ENCODE measurements at regions not wholly inside any gene's neighbourhood (a gene's known extent, or its start where the extent isn't known, plus 50 kb on each side); places are given as distances from the start of the nearest gene placed in this dataset.

DNA sequence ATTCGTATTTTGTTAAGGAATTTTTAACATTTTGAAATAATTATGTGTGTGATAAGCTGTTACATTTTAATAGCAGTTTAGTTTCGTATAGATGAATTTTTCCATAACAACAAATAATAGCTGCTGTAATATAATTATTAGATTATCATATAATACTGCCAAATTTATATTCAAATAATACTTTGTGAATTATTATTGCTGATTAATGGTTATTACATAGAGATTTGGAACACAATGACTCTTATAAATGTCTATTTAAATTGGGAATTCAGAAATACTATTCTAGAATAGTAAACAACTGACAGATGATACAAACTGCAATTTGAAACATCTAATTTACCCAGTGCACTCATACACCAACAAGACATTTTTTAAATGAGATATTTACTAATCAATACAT, 73.2 kb upstream of the NEK7 start:
- no peak overlapping the region for H3K27ac ChIP-seq (ENCODE audit: insufficient read depth in 1 of 2, low read depth in 1 of 2, low read length in 2 of 2, poor library complexity in 1 of 2, severe bottlenecking in 2 of 2)
- H3K27me3 ChIP-seq (replicated peaks in 2 of 5; ENCODE audit: control insufficient read depth in 4 of 5, insufficient read depth in 5 of 5, low read length in 4 of 5), result no peaks in the 10 kb centered on the region
- WGBS (ENCODE audit: insufficient coverage), result no CpG with 5 or more reads among the region's 2 CpGs
- peaks cover 0 to 2% (median under 1%) of the 10 kb centered on the region in 4 experiments for H3K4me1 ChIP-seq (ENCODE audit: control extremely low read depth in 1 of 4, control insufficient read depth in 4 of 4, insufficient read depth in 4 of 4, low read length in 3 of 4)
- no peak for DNase-seq
- H3K4me3 ChIP-seq (ENCODE audit: control insufficient read depth in 1 of 7, extremely low read depth in 1 of 7, insufficient read depth in 4 of 7, low read depth in 2 of 7, low read length in 6 of 7), result no peak overlapping the region
- POLR2A ChIA-PET, result no interaction called here
- peaks cover 0 to under 1% (median 0%) of the 10 kb centered on the region in 5 experiments for H3K9me3 ChIP-seq (ENCODE audit: control extremely low read depth in 1 of 5, control insufficient read depth in 4 of 5, insufficient read depth in 2 of 5, low read depth in 1 of 5, low read length in 4 of 5)
- H3K36me3 ChIP-seq (ENCODE audit: control insufficient read depth in 4 of 4, insufficient read depth in 4 of 4, low read length in 3 of 4), result no peaks in the 10 kb centered on the region
- CTCF ChIA-PET, result no interaction called here

- ChIA-PET POLR2A (no interaction called here), CTCF (interaction anchor here (1.7 kb wide), 1 partner anchor 72 kb away, joined by 3 read pairs; the partner anchor contains the start of gene NEK7)
Observed at GRCh38 chr1:198084241-198084908, 72.4 kb upstream of the NEK7 start.

GRCh38 chr1:198086051-198086745, 70.6 kb upstream of the NEK7 start:
- Histone ChIP-seq H3K27ac (ENCODE audit: insufficient read depth in 1 of 2, low read depth in 1 of 2, low read length in 2 of 2, poor library complexity in 1 of 2, severe bottlenecking in 2 of 2) (no peak overlapping the region), H3K36me3 (ENCODE audit: control insufficient read depth in 4 of 4, insufficient read depth in 4 of 4, low read length in 3 of 4) (no peaks in the 10 kb centered on the region), H3K4me1 (ENCODE audit: control extremely low read depth in 1 of 4, control insufficient read depth in 4 of 4, insufficient read depth in 4 of 4, low read length in 3 of 4) (peaks cover 0 to 5% (median 0%) of the 10 kb centered on the region in 4 experiments), H3K4me3 (ENCODE audit: control insufficient read depth in 1 of 7, extremely low read depth in 1 of 7, insufficient read depth in 4 of 7, low read depth in 2 of 7, low read length in 6 of 7) (no peak overlapping the region), H3K9me3 (ENCODE audit: control extremely low read depth in 1 of 5, control insufficient read depth in 4 of 5, insufficient read depth in 2 of 5, low read depth in 1 of 5, low read length in 4 of 5) (no peaks in the 10 kb centered on the region), H3K27me3 (replicated peaks in 2 of 5; ENCODE audit: control insufficient read depth in 4 of 5, insufficient read depth in 5 of 5, low read length in 4 of 5) (no peaks in the 10 kb centered on the region)
- no peak for DNase-seq
- CTCF ChIA-PET, result interaction anchor here (0.9 to 1.7 kb wide), 8 partner anchors 12 to 616 kb away, joined by 3 to 5 read pairs (median 4); partner anchors contain the start of gene NEK7
- POLR2A ChIA-PET, result no interaction called here
- WGBS (ENCODE audit: insufficient coverage), result no CpG with 5 or more reads among the region's 1 CpG

More at GRCh38 chr1:198084241-198084908, 72.4 kb upstream of the NEK7 start:
- Histone ChIP-seq H3K9me3 (ENCODE audit: control extremely low read depth in 1 of 5, control insufficient read depth in 4 of 5, insufficient read depth in 2 of 5, low read depth in 1 of 5, low read length in 4 of 5) (no peaks in the 10 kb centered on the region), H3K36me3 (ENCODE audit: control insufficient read depth in 4 of 4, insufficient read depth in 4 of 4, low read length in 3 of 4) (no peaks in the 10 kb centered on the region), H3K27me3 (replicated peaks in 2 of 5; ENCODE audit: control insufficient read depth in 4 of 5, insufficient read depth in 5 of 5, low read length in 4 of 5) (no peaks in the 10 kb centered on the region), H3K4me3 (ENCODE audit: control insufficient read depth in 1 of 7, extremely low read depth in 1 of 7, insufficient read depth in 4 of 7, low read depth in 2 of 7, low read length in 6 of 7) (no peak overlapping the region), H3K4me1 (ENCODE audit: control extremely low read depth in 1 of 4, control insufficient read depth in 4 of 4, insufficient read depth in 4 of 4, low read length in 3 of 4) (peaks cover 0 to 5% (median 1%) of the 10 kb centered on the region in 4 experiments), H3K27ac (ENCODE audit: insufficient read depth in 1 of 2, low read depth in 1 of 2, low read length in 2 of 2, poor library complexity in 1 of 2, severe bottlenecking in 2 of 2) (no peak overlapping the region)
- DNase-seq, result no peak
- WGBS (ENCODE audit: insufficient coverage), result 90% methylated on average over 5 of the region's 5 CpGs

- Histone ChIP-seq H3K4me3 (ENCODE audit: control insufficient read depth in 1 of 7, extremely low read depth in 1 of 7, insufficient read depth in 4 of 7, low read depth in 2 of 7, low read length in 6 of 7) (no peak overlapping the region), H3K36me3 (ENCODE audit: control insufficient read depth in 4 of 4, insufficient read depth in 4 of 4, low read length in 3 of 4) (no peaks in the 10 kb centered on the region), H3K27me3 (replicated peaks in 2 of 5; ENCODE audit: control insufficient read depth in 4 of 5, insufficient read depth in 5 of 5, low read length in 4 of 5) (no peaks in the 10 kb centered on the region), H3K27ac (ENCODE audit: insufficient read depth in 1 of 2, low read depth in 1 of 2, low read length in 2 of 2, poor library complexity in 1 of 2, severe bottlenecking in 2 of 2) (no peak overlapping the region), H3K4me1 (ENCODE audit: control extremely low read depth in 1 of 4, control insufficient read depth in 4 of 4, insufficient read depth in 4 of 4, low read length in 3 of 4) (peaks cover 0 to 5% (median 0%) of the 10 kb centered on the region in 4 experiments), H3K9me3 (ENCODE audit: control extremely low read depth in 1 of 5, control insufficient read depth in 4 of 5, insufficient read depth in 2 of 5, low read depth in 1 of 5, low read length in 4 of 5) (no peaks in the 10 kb centered on the region)
- whole genome bisulfite sequencing (ENCODE audit: insufficient coverage), result 70% methylated on average over 1 of the region's 1 CpG
- ChIA-PET CTCF (interaction anchor here (0.7 to 2.1 kb wide), 6 partner anchors 8 to 379 kb away, joined by 3 to 5 read pairs (median 3); no protein-coding TSS in a partner anchor), POLR2A (no interaction called here)
- DNase-seq, result no peak
Observed at GRCh38 chr1:198087831-198088230, 69.0 kb upstream of the NEK7 start.

GRCh38 chr1:198088360-198089071, 68.3 kb upstream of the NEK7 start:
- Histone ChIP-seq H3K27ac (ENCODE audit: insufficient read depth in 1 of 2, low read depth in 1 of 2, low read length in 2 of 2, poor library complexity in 1 of 2, severe bottlenecking in 2 of 2) (no peak overlapping the region), H3K4me3 (ENCODE audit: control insufficient read depth in 1 of 7, extremely low read depth in 1 of 7, insufficient read depth in 4 of 7, low read depth in 2 of 7, low read length in 6 of 7) (peak overlapping the region in 2 of 7 experiments; percentile 14 to 35), H3K4me1 (ENCODE audit: control extremely low read depth in 1 of 4, control insufficient read depth in 4 of 4, insufficient read depth in 4 of 4, low read length in 3 of 4) (peaks cover 0 to 5% (median 0%) of the 10 kb centered on the region in 4 experiments), H3K27me3 (replicated peaks in 2 of 5; ENCODE audit: control insufficient read depth in 4 of 5, insufficient read depth in 5 of 5, low read length in 4 of 5) (no peaks in the 10 kb centered on the region), H3K36me3 (ENCODE audit: control insufficient read depth in 4 of 4, insufficient read depth in 4 of 4, low read length in 3 of 4) (no peaks in the 10 kb centered on the region), H3K9me3 (ENCODE audit: control extremely low read depth in 1 of 5, control insufficient read depth in 4 of 5, insufficient read depth in 2 of 5, low read depth in 1 of 5, low read length in 4 of 5) (no peaks in the 10 kb centered on the region)
- POLR2A ChIA-PET, result interaction anchor here (0.5 kb wide), 1 partner anchor 68 kb away, joined by 3 read pairs; no protein-coding TSS in a partner anchor
- WGBS (ENCODE audit: insufficient coverage), result 0% methylated on average over 1 of the region's 4 CpGs
- CTCF ChIA-PET, result interaction anchor here (0.7 to 2.1 kb wide), 7 partner anchors 9 to 378 kb away, joined by 3 to 5 read pairs (median 3); no protein-coding TSS in a partner anchor
- peak; percentile 61 to 83 (median 79) for DNase-seq

GRCh38 chr1:198096390-198096789, 60.4 kb upstream of the NEK7 start:
- Histone ChIP-seq H3K36me3 (ENCODE audit: control insufficient read depth in 4 of 4, insufficient read depth in 4 of 4, low read length in 3 of 4) (no peaks in the 10 kb centered on the region), H3K9me3 (ENCODE audit: control extremely low read depth in 1 of 5, control insufficient read depth in 4 of 5, insufficient read depth in 2 of 5, low read depth in 1 of 5, low read length in 4 of 5) (no peaks in the 10 kb centered on the region), H3K4me1 (ENCODE audit: control extremely low read depth in 1 of 4, control insufficient read depth in 4 of 4, insufficient read depth in 4 of 4, low read length in 3 of 4) (no peaks in the 10 kb centered on the region), H3K27ac (ENCODE audit: insufficient read depth in 1 of 2, low read depth in 1 of 2, low read length in 2 of 2, poor library complexity in 1 of 2, severe bottlenecking in 2 of 2) (no peak overlapping the region), H3K4me3 (ENCODE audit: control insufficient read depth in 1 of 7, extremely low read depth in 1 of 7, insufficient read depth in 4 of 7, low read depth in 2 of 7, low read length in 6 of 7) (no peak overlapping the region), H3K27me3 (replicated peaks in 2 of 5; ENCODE audit: control insufficient read depth in 4 of 5, insufficient read depth in 5 of 5, low read length in 4 of 5) (no peaks in the 10 kb centered on the region)
- no peak for DNase-seq
- 100% methylated on average over 1 of the region's 2 CpGs for WGBS (ENCODE audit: insufficient coverage)
- ChIA-PET CTCF (no interaction called here), POLR2A (no interaction called here)
